HCT116 (cell line): ENCODE measurements at regions not wholly inside any gene's neighbourhood (a gene's known extent, or its start where the extent isn't known, plus 50 kb on each side); places are given as distances from the start of the nearest gene placed in this dataset.

Experiments
- ATAC-seq: fragments of 200-7000 bp; cut with Tn5 transposase; 2 replicates; pipeline ENCODE4 v1.9.1; 2020; ENCODE audit warnings: mild to moderate bottlenecking, moderate library complexity
- BruUV-seq: library from RNA; stranded (reverse); fragments of 400-500 nt; replicated peaks from 2 replicates; lab custom pipeline; 2021; lab: Mats Ljungman, UMichigan
- CTCF ChIA-PET: fragments of 300-600 bp; sonication (Branson Sonifier 250); formaldehyde crosslinking; loops from one replicate; lab custom pipeline; 2021; ENCODE audit warnings: antibody characterized with exemption; lab: Charles Lee
- POLR2A ChIA-PET: fragments of 300-600, 350-600 bp; sonication (Branson Sonifier 250); formaldehyde crosslinking; loops from one replicate; lab custom pipeline; 2021; ENCODE audit warnings: antibody characterized with exemption; lab: Charles Lee
- RAD21 ChIA-PET, 2 experiments: fragments of 300-600 bp; sonication (Branson Sonifier 250); formaldehyde crosslinking; loops; one replicate each; lab custom pipeline; 2023; ENCODE audit warnings: low total read pairs in 2 of 2; ENCODE audit not compliant: uncharacterized antibody in 2 of 2, unreplicated experiment in 2 of 2, low non-redundant PET in 1 of 2; lab: Charles Lee
- DNase-seq: peaks from one replicate; pipeline ENCODE4 v3.0.0-alpha.2; 2010; ENCODE audit warnings: low read depth, low spot score
- H2AFZ ChIP-seq: fragments of 200-600 bp; shearing (Covaris generic), sonication (generic); 2 replicates; pipeline ENCODE4 v1.6.1; 2017; ENCODE audit warnings: low read depth, mixed run types, mixed read lengths, antibody characterized with exemption, low read length; ENCODE audit not compliant: poor library complexity, severe bottlenecking
- H3K27ac ChIP-seq: 2 replicates; pipeline ENCODE4 v1.5.1; 2012; ENCODE audit warnings: low read depth, low read length
- H3K27me3 ChIP-seq: fragments of 200-600 bp; sonication (generic); 2 replicates; pipeline ENCODE4 v1.6.1; 2016; ENCODE audit warnings: mixed run types, low read length, mixed read lengths; ENCODE audit not compliant: insufficient read depth
- H3K36me3 ChIP-seq, 2 experiments: fragments of 200-500 bp in 1 of 2; fragments of 200-600 bp in 1 of 2; sonication (Bioruptor generic) in 1 of 2; sonication (generic) in 1 of 2; 2 replicates each; pipeline versions ENCODE4 v1.5.1 to v1.6.1; 2014 to 2016; ENCODE audit warnings: low read length in 2 of 2, inconsistent platforms in 1 of 2, mixed read lengths in 1 of 2, mixed run types in 1 of 2; ENCODE audit not compliant: insufficient read depth in 2 of 2, control insufficient read depth in 1 of 2
- H3K4me1 ChIP-seq, 2 experiments: fragments of 200-600 bp in 1 of 2; sonication (generic) in 1 of 2; 2 replicates each; pipeline versions ENCODE4 v1.5.1 to v1.6.1; 2012 to 2017; ENCODE audit warnings: low read length in 2 of 2, inconsistent platforms in 1 of 2, mild to moderate bottlenecking in 1 of 2, mixed read lengths in 1 of 2, mixed run types in 1 of 2, moderate library complexity in 1 of 2; ENCODE audit not compliant: insufficient read depth in 2 of 2, control insufficient read depth in 1 of 2
- H3K4me2 ChIP-seq: fragments of 200-600 bp; sonication (generic); 2 replicates; pipeline ENCODE4 v1.6.1; 2017; ENCODE audit warnings: mixed run types, low read length, mixed read lengths
- H3K4me3 ChIP-seq, 2 experiments: fragments of 200-600 bp in 1 of 2; sonication (generic) in 1 of 2; replicated peaks in 1 of 2; 2 replicates each; pipeline ENCODE4 v1.5.1; 2011 to 2016; ENCODE audit warnings: low read length in 2 of 2, control low read depth in 1 of 2, low read depth in 1 of 2, mild to moderate bottlenecking in 1 of 2, mixed read lengths in 1 of 2, mixed run types in 1 of 2
- H3K79me2 ChIP-seq: fragments of 200-600 bp; sonication (generic); 2 replicates; pipeline ENCODE4 v1.6.1; 2017; ENCODE audit warnings: mild to moderate bottlenecking, mixed run types, low read length, moderate library complexity, mixed read lengths; ENCODE audit not compliant: insufficient read depth
- H3K9ac ChIP-seq: fragments of 200-600 bp; sonication (generic); 2 replicates; pipeline ENCODE4 v1.6.1; 2016; ENCODE audit warnings: low read length, mixed read lengths
- H3K9me2 ChIP-seq: fragments of 200-600 bp; sonication (generic), shearing (Covaris generic); 2 replicates; pipeline ENCODE4 v1.6.1; 2017; ENCODE audit warnings: mixed run types, mild to moderate bottlenecking, moderate library complexity; ENCODE audit not compliant: insufficient read depth
- H3K9me3 ChIP-seq, 2 experiments: fragments of 200-500 bp in 1 of 2; fragments of 200-600 bp in 1 of 2; sonication (Bioruptor generic) in 1 of 2; sonication (generic) in 1 of 2; 2 replicates each; pipeline ENCODE4 v1.6.1; 2014 to 2017; ENCODE audit warnings: low read length in 2 of 2, mixed read lengths in 2 of 2, inconsistent platforms in 1 of 2, low read depth in 1 of 2, mild to moderate bottlenecking in 1 of 2, mixed run types in 1 of 2, moderate library complexity in 1 of 2; ENCODE audit not compliant: control insufficient read depth in 1 of 2, insufficient read depth in 1 of 2
- H4K20me1 ChIP-seq: fragments of 200-600 bp; sonication (generic), shearing (Covaris generic); 2 replicates; pipeline ENCODE4 v1.6.1; 2017; ENCODE audit warnings: mixed run types, mild to moderate bottlenecking, moderate library complexity; ENCODE audit not compliant: insufficient read depth
- CBX3 ChIP-seq: IDR thresholded peaks from 2 replicates; pipeline ENCODE4 v1.6.1; 2012; ENCODE audit warnings: low read depth
- CEBPB ChIP-seq: IDR thresholded peaks from 2 replicates; pipeline ENCODE4 v1.6.1; 2012; ENCODE audit warnings: low read depth
- ELF1 ChIP-seq: IDR thresholded peaks from 2 replicates; pipeline ENCODE4 v1.6.1; 2012; ENCODE audit warnings: low read depth, borderline replicate concordance
- EZH2phosphoT487 ChIP-seq: fragments of 200-600 bp; IDR thresholded peaks from 2 replicates; pipeline ENCODE4 v1.6.1; 2018; ENCODE audit warnings: antibody characterized with exemption, borderline replicate concordance
- FOSL1 ChIP-seq: IDR thresholded peaks from 2 replicates; pipeline ENCODE4 v1.6.1; 2012; ENCODE audit warnings: low read depth
- POLR2AphosphoS5 ChIP-seq: IDR thresholded peaks from 2 replicates; pipeline ENCODE4 v1.6.1; 2011; ENCODE audit warnings: mild to moderate bottlenecking, low read depth, low read length, moderate library complexity
- SIN3A ChIP-seq: IDR thresholded peaks from 2 replicates; pipeline ENCODE4 v1.6.1; 2012; ENCODE audit warnings: low read depth
- SP1 ChIP-seq: IDR thresholded peaks from 2 replicates; pipeline ENCODE4 v1.6.1; 2012; ENCODE audit warnings: low read depth
- SRF ChIP-seq: IDR thresholded peaks from 2 replicates; pipeline ENCODE4 v1.6.1; 2012; ENCODE audit warnings: low read depth
- TCF7L2 ChIP-seq: IDR thresholded peaks from 2 replicates; pipeline ENCODE4 v1.7.0; 2011; ENCODE audit warnings: borderline replicate concordance, inconsistent platforms; ENCODE audit not compliant: insufficient read depth, insufficient read length; ENCODE audit errors: extremely low read depth
- YY1 ChIP-seq: IDR thresholded peaks from 2 replicates; pipeline ENCODE4 v1.6.1; 2011; ENCODE audit warnings: low read length, low read depth, moderate library complexity, mild to moderate bottlenecking; ENCODE audit not compliant: insufficient replicate concordance; ENCODE audit errors: extremely low read depth
- ZFX ChIP-seq: fragments of 450-650 bp; IDR thresholded peaks from 2 replicates; pipeline ENCODE4 v1.6.1; 2017
- intact Hi-C: fragments of 100-400 bp; cut with micrococcal nuclease; formaldehyde crosslinking; loops from 2 replicates; pipeline ENCODE4 v1.10.0; 2022
- TF ChIP-seq, protein P1 (sequence below): IDR thresholded peaks from 2 replicates; pipeline ENCODE4 v1.6.1; 2011; ENCODE audit warnings: mild to moderate bottlenecking, low read length, moderate library complexity; ENCODE audit not compliant: insufficient replicate concordance; ENCODE audit errors: extremely low read depth
- TF ChIP-seq, protein P2 (sequence below): IDR thresholded peaks from 2 replicates; pipeline ENCODE4 v1.6.1; 2012

DNA sequence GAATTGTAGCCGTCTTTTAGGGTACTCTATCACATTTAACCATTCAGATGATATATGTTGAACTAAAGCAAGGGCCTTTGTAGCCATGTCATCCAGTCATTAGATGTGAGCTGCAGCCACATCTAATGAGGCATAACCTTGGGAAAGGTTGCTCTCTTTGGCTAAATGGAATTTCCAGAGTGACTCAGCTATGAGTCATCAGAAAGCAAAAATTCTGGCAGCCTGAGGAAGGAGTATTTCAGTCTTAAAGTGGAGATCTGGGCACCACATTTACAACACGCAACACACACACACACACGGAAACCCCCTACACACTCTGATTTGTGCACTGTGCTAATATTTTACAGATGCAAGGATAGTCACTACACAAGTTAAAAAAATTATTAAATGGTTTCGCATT, 176.9 kb upstream of the ZWINT start:
- ChIA-PET CTCF (no interaction called here), POLR2A (no interaction called here), RAD21 (no interaction called here)
- TF ChIP-seq SIN3A (no peak), SP1 (no peak), TCF7L2 (peak; percentile 92), FOSL1 (peak; percentile 37; the same call in 1 of the 2 replicates), CBX3 (no peak)
- Histone ChIP-seq H3K4me3 (no peak overlapping the region), H3K4me1 (no peaks in the 10 kb centered on the region), H3K27me3 (no peaks in the 10 kb centered on the region), H2AFZ (no peak overlapping the region), H3K9me2 (no peaks in the 10 kb centered on the region), H3K36me3 (no peaks in the 10 kb centered on the region), H3K27ac (no peak overlapping the region), H3K4me2 (no peak overlapping the region), H4K20me1 (no peaks in the 10 kb centered on the region), H3K9me3 (peaks cover 6 to 21% of the 10 kb centered on the region in 2 experiments; a peak in 2 of 4 replicates), H3K9ac (no peak overlapping the region), H3K79me2 (no peaks in the 10 kb centered on the region)
- intact Hi-C loops = no loop called here
- DNase-seq (no peak), ATAC-seq (no peak)
- BruUV-seq = no TSS peak

DNA sequence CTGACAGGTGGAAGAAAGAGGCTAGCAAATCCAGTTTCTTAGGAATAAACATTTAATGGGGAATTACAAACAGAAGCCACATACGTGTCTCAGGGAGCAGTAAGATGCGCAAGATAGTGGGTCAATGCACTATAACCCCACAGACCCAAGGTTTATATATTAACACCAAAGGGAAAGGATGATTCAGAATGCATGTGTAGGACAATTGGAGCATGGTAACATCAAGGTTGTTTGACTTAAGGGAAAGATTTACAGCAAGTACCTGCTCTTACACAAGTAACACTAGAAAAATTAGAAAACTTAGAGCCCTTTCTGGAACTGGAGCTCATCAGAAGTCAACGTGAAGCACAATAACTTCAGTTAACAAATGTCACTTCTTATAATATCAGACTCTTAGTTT, 161.1 kb upstream of the ZWINT start:
- Histone ChIP-seq H3K27ac (no peak overlapping the region), H3K9ac (no peak overlapping the region), H3K27me3 (no peaks in the 10 kb centered on the region), H2AFZ (no peak overlapping the region), H3K79me2 (no peaks in the 10 kb centered on the region), H3K36me3 (no peaks in the 10 kb centered on the region), H3K4me1 (no peaks in the 10 kb centered on the region), H3K4me3 (no peak overlapping the region), H3K9me3 (peaks cover 0 to 7% of the 10 kb centered on the region in 2 experiments; a peak in 1 of 4 replicates), H3K9me2 (no peaks in the 10 kb centered on the region), H4K20me1 (no peaks in the 10 kb centered on the region), H3K4me2 (no peak overlapping the region)
- ATAC-seq = no peak
- no TSS peak for BruUV-seq
- no peak for TF ChIP-seq SP1
- no peak for TF ChIP-seq SRF
- no peak for TF ChIP-seq CBX3
- TF ChIP-seq ZFX = no peak
- TF ChIP-seq SIN3A = no peak
- TF ChIP-seq, protein P1, sequence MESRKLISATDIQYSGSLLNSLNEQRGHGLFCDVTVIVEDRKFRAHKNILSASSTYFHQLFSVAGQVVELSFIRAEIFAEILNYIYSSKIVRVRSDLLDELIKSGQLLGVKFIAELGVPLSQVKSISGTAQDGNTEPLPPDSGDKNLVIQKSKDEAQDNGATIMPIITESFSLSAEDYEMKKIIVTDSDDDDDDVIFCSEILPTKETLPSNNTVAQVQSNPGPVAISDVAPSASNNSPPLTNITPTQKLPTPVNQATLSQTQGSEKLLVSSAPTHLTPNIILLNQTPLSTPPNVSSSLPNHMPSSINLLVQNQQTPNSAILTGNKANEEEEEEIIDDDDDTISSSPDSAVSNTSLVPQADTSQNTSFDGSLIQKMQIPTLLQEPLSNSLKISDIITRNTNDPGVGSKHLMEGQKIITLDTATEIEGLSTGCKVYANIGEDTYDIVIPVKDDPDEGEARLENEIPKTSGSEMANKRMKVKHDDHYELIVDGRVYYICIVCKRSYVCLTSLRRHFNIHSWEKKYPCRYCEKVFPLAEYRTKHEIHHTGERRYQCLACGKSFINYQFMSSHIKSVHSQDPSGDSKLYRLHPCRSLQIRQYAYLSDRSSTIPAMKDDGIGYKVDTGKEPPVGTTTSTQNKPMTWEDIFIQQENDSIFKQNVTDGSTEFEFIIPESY = no peak
- no peak for TF ChIP-seq POLR2AphosphoS5
- TF ChIP-seq FOSL1 = no peak
- no peak for TF ChIP-seq YY1
- TF ChIP-seq EZH2phosphoT487 = no peak
- TF ChIP-seq ELF1 = no peak
- TF ChIP-seq, protein P2, sequence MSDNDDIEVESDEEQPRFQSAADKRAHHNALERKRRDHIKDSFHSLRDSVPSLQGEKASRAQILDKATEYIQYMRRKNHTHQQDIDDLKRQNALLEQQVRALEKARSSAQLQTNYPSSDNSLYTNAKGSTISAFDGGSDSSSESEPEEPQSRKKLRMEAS = no peak
- TF ChIP-seq CEBPB = no peak
- DNase-seq = no peak
- CTCF ChIA-PET = no interaction called here
- RAD21 ChIA-PET = no interaction called here
- intact Hi-C loops = no loop called here
- POLR2A ChIA-PET = no interaction called here
